ENCODE measurements at regions not wholly inside any gene's neighbourhood (a gene's known extent, or its start where the extent isn't known, plus 50 kb on each side); places are given as distances from the start of the nearest gene placed in this dataset.

DNA sequence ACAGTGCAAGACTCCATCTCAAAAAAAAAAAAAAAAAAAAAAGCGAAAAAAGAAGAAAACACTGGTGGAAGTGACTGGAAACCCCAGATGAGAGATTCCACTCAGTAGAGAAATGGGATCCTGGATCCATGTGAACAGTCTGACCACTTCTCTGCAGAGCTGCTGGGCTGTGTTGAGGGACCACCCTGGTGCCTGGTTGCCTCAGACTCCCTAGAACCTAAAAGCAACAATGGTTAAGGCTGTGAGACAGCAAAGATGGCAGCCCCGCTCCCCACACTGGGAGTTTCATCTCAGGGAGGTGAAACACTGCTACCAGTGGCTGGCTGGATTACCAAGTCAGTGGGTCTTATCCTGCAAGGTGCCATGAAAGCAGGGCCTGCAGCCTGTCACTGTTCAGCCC is 152.8 kb upstream of the ARSJ start:
- no peak overlapping the region for H4K5ac ChIP-seq (ENCODE audit: insufficient read length, low read depth, low read length)
- no peak overlapping the region for H3K18ac ChIP-seq (ENCODE audit: extremely low read depth, low read length)
- H3K14ac ChIP-seq (ENCODE audit: insufficient read length): no peak overlapping the region
- 85% methylated on average over 1 of the region's 2 CpGs; no CpG with 5 or more reads in 1 of the 2 experiments for WGBS, 2 experiments (ENCODE audit: extremely low coverage in 1 of 2, insufficient coverage in 1 of 2, insufficient read length in 1 of 2, insufficient replicate concordance in 2 of 2, low coverage in 1 of 2, low lambda C conversion rate in 2 of 2, missing lambda C conversion rate in 1 of 2)
- no peak overlapping the region for H2BK20ac ChIP-seq (ENCODE audit: low read length)
- no peaks in the 10 kb centered on the region for H3K23me2 ChIP-seq (ENCODE audit: low read depth, low read length)
- H3K27ac ChIP-seq (ENCODE audit: low read depth, low read length): no peak overlapping the region
- H3K4me3 ChIP-seq (ENCODE audit: extremely low read depth in 1 of 4, insufficient read depth in 2 of 4, low read depth in 3 of 4, low read length in 4 of 4): no peak overlapping the region
- no peak overlapping the region for H4K8ac ChIP-seq (ENCODE audit: extremely low read depth, insufficient read depth, low read length)
- no peak overlapping the region for H2BK5ac ChIP-seq (ENCODE audit: low read depth, low read length)
- FAIRE-seq: no peak
- H3K79me2 ChIP-seq (ENCODE audit: control insufficient read depth in 1 of 2, insufficient read depth in 2 of 2, low read length in 2 of 2): no peaks in the 10 kb centered on the region
- H3K9ac ChIP-seq (replicated peaks in 1 of 4; ENCODE audit: extremely low read depth in 1 of 4, low read depth in 3 of 4, low read length in 3 of 4): no peak overlapping the region
- no peak for DNase-seq (ENCODE audit: low read depth in 1 of 2, low spot score in 2 of 2)
- ChIA-PET CTCF (ENCODE audit: partially characterized antibody) (interaction anchor here (1.0 to 1.6 kb wide), 4 partner anchors 10 to 177 kb away, joined by 3 to 9 read pairs (median 3); no protein-coding TSS in a partner anchor), POLR2A (ENCODE audit: partially characterized antibody) (no interaction called here)
- H2BK12ac ChIP-seq (ENCODE audit: low read depth, low read length): no peak overlapping the region
- no peaks in the 10 kb centered on the region for H4K20me1 ChIP-seq (replicated peaks in 1 of 2; ENCODE audit: control insufficient read depth in 1 of 2, insufficient read depth in 2 of 2, low read length in 2 of 2)
- no peak overlapping the region for H2BK120ac ChIP-seq (replicated peaks; ENCODE audit: low read depth, low read length)
- H3K36me3 ChIP-seq (ENCODE audit: control insufficient read depth in 2 of 4, insufficient read depth in 4 of 4, low read length in 3 of 4): no peaks in the 10 kb centered on the region
- H3K56ac ChIP-seq (replicated peaks; ENCODE audit: insufficient read length, low read depth, low read length): no peak overlapping the region
- no peak overlapping the region for H3K23ac ChIP-seq (ENCODE audit: insufficient read length)
- H4K91ac ChIP-seq (replicated peaks; ENCODE audit: insufficient read length, low read length): no peak overlapping the region
- no peaks in the 10 kb centered on the region for H3K9me3 ChIP-seq (ENCODE audit: insufficient read depth in 2 of 2, low read depth in 1 of 2, low read length in 1 of 2)
- no peak overlapping the region for H3K4ac ChIP-seq (replicated peaks; ENCODE audit: insufficient read length, low read depth, low read length)
- H3K79me1 ChIP-seq (ENCODE audit: low read depth, low read length): no peaks in the 10 kb centered on the region
- no peak overlapping the region for H2BK15ac ChIP-seq (ENCODE audit: low read length)
- H3K4me1 ChIP-seq (replicated peaks in 1 of 4; ENCODE audit: control insufficient read depth in 3 of 4, insufficient read depth in 4 of 4, low read length in 3 of 4): peaks cover 0 to 3% (median under 1%) of the 10 kb centered on the region in 4 experiments; a peak in 2 of 7 replicates
- H2AK5ac ChIP-seq (ENCODE audit: low read depth, low read length): no peak overlapping the region
- H3K4me2 ChIP-seq (ENCODE audit: insufficient read depth in 1 of 2, low read depth in 2 of 2, low read length in 2 of 2): no peak overlapping the region
- H3K27me3 ChIP-seq (replicated peaks in 1 of 4; ENCODE audit: control insufficient read depth in 3 of 4, extremely low read depth in 1 of 4, insufficient read depth in 3 of 4, low read length in 3 of 4): no peaks in the 10 kb centered on the region
- H2AFZ ChIP-seq (ENCODE audit: low read length): 0 out of 2 replicates have a peak overlapping the region, but pooled peaks have one; percentile 62
- no peak for TF ChIP-seq SP1 (IDR thresholded peaks at IDR 0.05; ENCODE audit: low read depth, low read length)
- TF ChIP-seq, protein P1, sequence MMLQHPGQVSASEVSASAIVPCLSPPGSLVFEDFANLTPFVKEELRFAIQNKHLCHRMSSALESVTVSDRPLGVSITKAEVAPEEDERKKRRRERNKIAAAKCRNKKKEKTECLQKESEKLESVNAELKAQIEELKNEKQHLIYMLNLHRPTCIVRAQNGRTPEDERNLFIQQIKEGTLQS (IDR thresholded peaks at IDR 0.05; ENCODE audit: insufficient read depth, low read depth, low read length): no peak
- TF ChIP-seq RNF2 (IDR thresholded peaks at IDR 0.05; ENCODE audit: borderline replicate concordance, low read depth, low read length, missing control alignments, poor library complexity, severe bottlenecking): no peak
- TF ChIP-seq SUZ12 (IDR thresholded peaks at IDR 0.05; ENCODE audit: low read length): no peak
- TF ChIP-seq SIN3A (conservative IDR thresholded peaks at IDR 0.05 in 1 of 2, IDR thresholded peaks at IDR 0.05 in 1 of 2; ENCODE audit: low read depth in 1 of 2, low read length in 2 of 2): no peak
- TF ChIP-seq, protein P2, sequence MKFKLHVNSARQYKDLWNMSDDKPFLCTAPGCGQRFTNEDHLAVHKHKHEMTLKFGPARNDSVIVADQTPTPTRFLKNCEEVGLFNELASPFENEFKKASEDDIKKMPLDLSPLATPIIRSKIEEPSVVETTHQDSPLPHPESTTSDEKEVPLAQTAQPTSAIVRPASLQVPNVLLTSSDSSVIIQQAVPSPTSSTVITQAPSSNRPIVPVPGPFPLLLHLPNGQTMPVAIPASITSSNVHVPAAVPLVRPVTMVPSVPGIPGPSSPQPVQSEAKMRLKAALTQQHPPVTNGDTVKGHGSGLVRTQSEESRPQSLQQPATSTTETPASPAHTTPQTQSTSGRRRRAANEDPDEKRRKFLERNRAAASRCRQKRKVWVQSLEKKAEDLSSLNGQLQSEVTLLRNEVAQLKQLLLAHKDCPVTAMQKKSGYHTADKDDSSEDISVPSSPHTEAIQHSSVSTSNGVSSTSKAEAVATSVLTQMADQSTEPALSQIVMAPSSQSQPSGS (IDR thresholded peaks at IDR 0.05; ENCODE audit: low read length): no peak
- no peak for TF ChIP-seq CBX5 (IDR thresholded peaks at IDR 0.05; ENCODE audit: low read depth, low read length)
- TF ChIP-seq BRCA1 (IDR thresholded peaks at IDR 0.05; ENCODE audit: low read depth, low read length): no peak
- no peak for TF ChIP-seq EP300 (IDR thresholded peaks at IDR 0.05; ENCODE audit: borderline replicate concordance in 1 of 2, low read depth in 2 of 2, low read length in 2 of 2)
- no peak for TF ChIP-seq GTF2F1 (IDR thresholded peaks at IDR 0.05; ENCODE audit: borderline replicate concordance, low read depth, low read length)
- no peak for TF ChIP-seq CBX8 (IDR thresholded peaks at IDR 0.05; ENCODE audit: borderline replicate concordance, low read depth, low read length)
- TF ChIP-seq POLR2A (IDR thresholded peaks at IDR 0.05; ENCODE audit: control extremely low read depth in 1 of 2, low read depth in 2 of 2, low read length in 2 of 2): no peak

Measured in H1 (cell line).